Endothelial cell of hepatic sinusoid (primary cell): ENCODE measurements at regions not wholly inside any gene's neighbourhood (a gene's known extent, or its start where the extent isn't known, plus 50 kb on each side); places are given as distances from the start of the nearest gene placed in this dataset.
"Not testable (repeated sequence)": the region's sequence is repeated elsewhere in the genome, so short reads cannot be mapped to it uniquely, and the experiment has no call there.

Experiments used
- in situ Hi-C: cut with HindIII; loops from 2 replicates; pipeline ENCODE4 v1.10.0; 2017; ENCODE audit warnings: low sequenced_read_pairs

GRCh38 chr12:89073027-89073398 is 279.3 kb downstream of the DUSP6 start:
- in situ Hi-C loops, result no loop called here

DNA sequence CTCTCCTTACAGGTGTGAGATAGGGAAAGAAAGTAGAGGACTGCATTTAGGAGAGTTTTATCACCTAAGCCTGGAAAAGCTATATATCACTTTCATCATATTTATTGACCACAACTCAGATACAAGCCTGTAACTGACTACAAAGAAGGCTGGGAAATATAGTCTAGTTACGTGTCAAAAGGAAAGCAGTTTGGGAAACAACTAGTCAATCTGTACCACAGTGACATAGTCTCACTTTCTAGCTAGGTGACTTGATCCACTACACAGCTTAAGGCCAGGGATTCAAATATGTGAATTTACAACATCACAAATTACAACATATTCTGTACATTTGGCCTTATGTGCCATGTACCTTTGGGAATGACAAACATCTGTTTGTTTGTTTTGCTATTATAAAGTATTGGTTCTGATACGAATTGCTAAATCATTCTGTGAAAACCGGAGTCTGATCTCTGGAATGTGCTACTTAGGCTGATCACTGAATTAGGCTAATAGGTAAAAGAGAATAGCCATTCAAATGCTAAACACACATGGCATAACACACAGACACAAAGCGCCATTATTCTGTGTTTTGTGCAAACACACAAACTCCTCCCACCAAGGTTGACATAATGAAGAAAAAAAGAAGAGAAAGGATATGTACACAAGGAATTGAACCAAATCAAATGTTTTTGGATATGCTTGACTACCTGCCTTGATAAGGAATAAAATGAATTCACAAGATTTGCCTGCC is 279.8 kb downstream of the DUSP6 start:
- in situ Hi-C loops, result no loop called here

DNA sequence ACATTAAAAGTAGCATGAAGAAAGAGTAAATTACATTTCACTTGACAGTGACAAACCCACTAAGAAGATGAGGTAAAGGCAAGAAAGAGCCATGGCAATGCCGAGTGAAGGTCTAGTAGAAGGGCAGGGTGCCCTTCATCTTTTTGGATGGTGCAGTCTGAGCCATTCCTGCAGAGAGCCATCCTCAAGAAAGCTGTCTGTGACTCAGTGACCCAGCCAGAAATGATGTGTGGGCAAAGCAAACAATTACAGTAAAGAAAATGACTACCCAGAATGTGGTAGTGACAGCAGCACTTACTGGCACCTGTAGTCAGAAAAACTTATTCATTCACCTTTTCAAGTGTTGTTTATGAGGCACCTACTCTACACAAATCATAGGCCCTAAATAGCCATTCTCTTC is 281.7 kb downstream of the DUSP6 start:
- in situ Hi-C loops, result no loop called here

GRCh38 chr12:89069431-89069830 is 282.9 kb downstream of the DUSP6 start:
- in situ Hi-C loops, result no loop called here

DNA sequence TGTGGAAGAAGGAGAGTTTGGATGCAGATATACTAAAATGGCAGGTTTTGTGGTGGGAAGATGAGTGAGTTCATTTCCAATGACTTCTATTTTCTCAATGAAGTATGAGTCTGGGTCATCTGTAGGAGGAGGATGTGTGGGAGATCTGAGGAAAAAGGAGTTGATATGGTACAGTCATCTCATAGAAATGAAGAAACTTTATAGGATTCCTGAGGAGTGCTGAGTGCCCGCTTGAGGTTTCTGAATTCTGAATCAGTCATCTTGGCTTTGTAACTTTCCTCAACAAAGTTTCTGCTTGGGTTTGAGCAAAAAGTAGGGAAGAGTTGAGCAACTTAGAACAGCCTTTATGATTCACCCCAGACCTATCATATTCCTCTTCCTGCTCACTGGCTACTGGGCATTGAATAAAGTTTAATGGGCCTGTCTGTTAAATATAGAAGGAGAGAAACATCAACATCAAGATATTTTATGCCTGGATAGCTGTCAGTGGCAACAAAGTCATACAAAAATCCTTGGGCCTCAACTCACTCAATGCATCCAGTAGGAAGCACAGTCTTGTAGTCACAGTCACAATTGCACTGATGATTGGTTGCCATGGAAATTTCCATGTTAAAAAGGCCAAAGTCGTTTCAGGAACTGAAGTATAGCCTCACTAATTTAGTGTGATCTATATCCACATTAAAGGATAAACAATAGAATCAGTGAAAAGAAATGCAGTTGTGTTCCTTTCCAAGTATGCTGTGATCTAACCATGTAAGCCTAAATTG is 284.7 kb downstream of the DUSP6 start:
- in situ Hi-C loops, result no loop called here

DNA sequence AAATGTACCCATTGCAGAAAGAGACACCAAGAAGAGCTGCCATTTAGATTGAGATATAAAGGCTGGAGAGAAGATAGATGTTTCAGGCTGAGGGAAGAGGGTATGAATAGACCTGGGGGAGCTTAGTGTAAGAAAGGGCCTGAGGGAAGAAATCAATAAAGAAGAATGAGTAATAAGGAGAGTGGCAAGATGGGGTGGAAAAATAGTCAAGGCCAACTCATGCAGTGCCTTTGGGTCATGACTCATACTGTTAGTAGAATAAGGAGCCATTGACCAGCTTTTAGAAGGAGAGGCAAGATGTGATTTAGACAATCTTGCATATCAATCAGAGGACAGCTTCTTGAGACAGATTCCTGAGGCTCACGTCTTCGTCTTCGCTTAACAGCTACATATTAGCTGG is 287.5 kb downstream of the DUSP6 start:
- in situ Hi-C loops, result no loop called here

DNA sequence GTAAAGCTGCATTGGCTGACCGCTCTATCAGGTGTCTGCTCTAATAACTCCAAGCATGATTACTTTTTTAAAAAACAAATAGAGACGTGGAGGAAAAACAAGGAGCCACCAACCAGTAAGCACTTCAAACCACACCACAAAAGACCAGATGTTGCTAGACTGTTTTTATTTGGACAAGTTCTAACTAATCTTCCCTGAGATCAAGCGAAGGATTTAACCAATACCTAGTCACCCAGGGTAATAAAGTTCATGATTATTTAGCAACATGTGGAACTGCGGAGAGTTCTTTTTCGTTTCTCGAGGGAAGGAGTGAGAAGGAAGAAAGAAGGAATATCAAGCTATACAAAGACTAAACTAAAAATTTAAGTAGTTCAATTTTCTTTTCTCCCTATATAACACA is 288.1 kb downstream of the DUSP6 start:
- in situ Hi-C loops, result no loop called here

DNA sequence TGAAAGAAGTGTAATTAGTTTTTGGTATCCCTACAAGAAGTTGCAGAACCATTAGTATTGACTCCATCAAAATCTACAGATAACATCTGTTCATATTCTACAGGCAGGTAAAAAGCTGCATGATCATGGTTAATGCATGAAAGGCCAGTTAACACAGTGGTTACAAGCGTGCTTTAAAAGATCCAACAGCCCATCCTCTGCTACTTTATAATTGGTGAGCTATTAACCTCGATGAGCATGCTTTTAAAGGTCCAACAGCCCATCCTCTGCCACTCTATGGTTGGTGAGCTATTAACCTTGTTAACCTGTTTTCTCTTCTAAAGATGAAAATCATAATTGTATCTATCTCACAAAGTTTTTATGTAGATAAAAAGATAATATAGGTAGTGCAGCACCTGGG is 289.3 kb downstream of the DUSP6 start:
- in situ Hi-C loops, result no loop called here

GRCh38 chr12:89059721-89060541 is 292.4 kb downstream of the DUSP6 start:
- in situ Hi-C loops, result no loop called here

DNA sequence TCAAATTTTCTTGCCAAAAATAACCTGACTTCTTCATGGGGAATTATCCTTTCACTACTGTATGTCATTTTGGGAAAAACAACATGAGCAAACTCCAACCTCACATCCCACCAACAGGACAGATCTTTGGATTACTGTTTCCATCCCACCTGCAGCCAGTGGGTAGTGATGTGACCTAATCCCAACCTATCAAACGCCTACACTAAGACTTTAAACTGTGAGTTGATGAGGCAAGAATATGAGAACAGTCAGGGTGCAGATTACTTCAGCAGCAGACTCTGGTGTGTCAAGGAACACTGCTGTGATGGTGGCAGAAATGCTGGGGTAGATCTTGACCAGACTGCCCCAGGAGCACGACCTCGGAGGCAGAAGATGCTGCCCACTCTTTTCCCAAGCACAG is 293.2 kb downstream of the DUSP6 start:
- in situ Hi-C loops, result no loop called here

DNA sequence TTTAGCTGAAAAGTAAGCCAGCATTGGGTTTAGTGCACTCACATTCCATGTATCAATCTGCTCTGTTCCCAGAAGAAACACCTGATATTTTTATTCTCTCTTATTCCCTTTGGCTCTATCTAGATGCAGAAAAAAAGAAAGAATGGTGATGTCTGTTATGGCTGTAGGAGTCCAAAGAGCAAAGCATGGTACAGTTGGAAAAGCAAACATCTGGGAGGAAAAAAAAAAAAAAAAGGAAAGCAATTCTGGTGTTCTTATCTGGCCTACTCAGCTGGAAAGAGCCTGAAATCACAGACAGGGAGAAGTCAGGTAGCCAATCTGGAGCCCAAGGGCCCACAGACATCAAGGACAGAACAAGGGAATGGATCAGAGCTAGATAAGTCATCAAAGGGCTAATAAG is 293.9 kb downstream of the DUSP6 start:
- in situ Hi-C loops, result no loop called here

- in situ Hi-C loops, result not testable (repeated sequence)
Observed at GRCh38 chr12:89053817-89054216, 298.5 kb downstream of the DUSP6 start.

- in situ Hi-C loops, result no loop called here
Observed at GRCh38 chr12:89051065-89051677, 301.1 kb downstream of the DUSP6 start.

GRCh38 chr12:89047856-89048418 is 304.4 kb downstream of the DUSP6 start:
- in situ Hi-C loops, result loop anchor here (5.0 kb wide), 2 partner anchors 299 to 414 kb away; no protein-coding TSS in a partner anchor

- in situ Hi-C loops, result no loop called here
Observed at GRCh38 chr12:89041078-89041477, 311.2 kb downstream of the DUSP6 start.

GRCh38 chr12:89040146-89040964 is 311.9 kb downstream of the DUSP6 start:
- in situ Hi-C loops, result no loop called here

DNA sequence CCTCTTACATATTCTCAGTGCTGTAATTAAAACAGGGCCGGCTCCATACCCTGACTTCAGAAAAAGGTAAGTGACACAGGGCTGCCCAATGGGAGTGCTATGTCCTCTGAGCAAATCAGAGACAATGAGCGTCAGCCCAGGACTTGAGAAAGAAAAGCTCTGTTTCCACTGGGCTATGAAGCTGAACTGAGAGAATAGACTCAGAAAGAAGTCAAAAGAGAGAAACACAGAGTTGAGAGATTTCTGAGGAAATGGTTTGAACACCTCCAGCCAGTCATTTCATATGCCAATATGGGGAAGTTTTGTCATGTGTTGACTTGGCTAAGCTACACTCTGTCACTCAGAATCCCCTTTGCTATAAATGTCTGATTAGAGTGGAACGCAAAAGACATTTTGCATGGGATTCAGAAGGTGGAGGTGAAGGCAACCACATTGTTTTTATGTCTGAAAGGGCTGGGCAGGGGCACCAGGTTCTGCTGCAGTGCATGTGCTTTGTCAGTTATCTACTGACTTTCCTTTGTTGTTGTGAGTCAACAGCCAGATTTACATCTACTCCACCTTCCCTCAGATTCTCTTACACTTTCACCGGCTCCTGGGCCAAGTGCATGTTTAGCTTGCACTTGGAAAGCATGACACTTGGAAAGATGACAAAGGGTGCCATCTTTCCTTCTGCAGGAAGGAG is 313.3 kb downstream of the DUSP6 start:
- in situ Hi-C loops, result no loop called here

GRCh38 chr12:89033062-89033461 is 319.2 kb downstream of the DUSP6 start:
- in situ Hi-C loops, result no loop called here

- in situ Hi-C loops, result no loop called here
Observed at GRCh38 chr12:89029961-89030360, 322.3 kb downstream of the DUSP6 start.
